Fibroblast of the aortic adventitia (primary cell): ENCODE measurements at regions not wholly inside any gene's neighbourhood (a gene's known extent, or its start where the extent isn't known, plus 50 kb on each side); places are given as distances from the start of the nearest gene placed in this dataset.
"Not testable (repeated sequence)": the region's sequence is repeated elsewhere in the genome, so short reads cannot be mapped to it uniquely, and the experiment has no call there.

Experiments used
- DNase-seq: peaks from one replicate; pipeline ENCODE4 v3.0.0-alpha.2; 2010; ENCODE audit warnings: low read depth
- H3K4me3 ChIP-seq: 2 replicates; pipeline ENCODE4 v1.5.1; 2011; ENCODE audit warnings: low read depth, mild to moderate bottlenecking, control low read depth, low read length, moderate library complexity
- CTCF ChIP-seq: IDR thresholded peaks from 2 replicates; pipeline ENCODE4 v1.5.1; 2011; ENCODE audit warnings: mild to moderate bottlenecking, low read length, control low read depth, inconsistent platforms; ENCODE audit not compliant: insufficient read depth

- H3K4me3 ChIP-seq, result no peak overlapping the region
- TF ChIP-seq CTCF, result no peak
- DNase-seq, result no peak
Measured at GRCh38 chr3:177401375-177401774, 204.1 kb upstream of the TBL1XR1 start.

DNA sequence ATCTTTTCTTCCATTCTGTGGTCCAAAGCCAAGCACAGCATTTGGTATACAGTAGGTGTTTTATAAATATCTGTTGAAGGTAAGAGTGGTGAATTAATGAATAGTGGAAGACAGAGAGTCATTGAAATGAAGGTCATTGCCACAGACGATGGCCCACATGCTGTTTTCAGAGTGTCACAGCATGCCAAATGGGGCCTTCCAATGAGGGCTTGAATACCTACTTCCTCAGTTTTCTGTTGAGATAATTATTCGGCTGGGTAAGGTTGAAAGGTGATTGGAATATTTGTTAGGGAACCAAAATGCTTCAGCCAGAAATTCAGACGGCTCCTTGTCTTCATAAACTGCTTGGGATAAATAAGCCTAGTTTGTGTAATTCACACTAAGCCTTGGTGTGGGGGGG is 205.3 kb upstream of the TBL1XR1 start:
- no peak overlapping the region for H3K4me3 ChIP-seq
- no peak for TF ChIP-seq CTCF
- no peak for DNase-seq

- no peak overlapping the region for H3K4me3 ChIP-seq
- no peak for DNase-seq
- no peak for TF ChIP-seq CTCF
Measured at GRCh38 chr3:177405191-177405672, 207.9 kb upstream of the TBL1XR1 start.

GRCh38 chr3:177410730-177411129 is 213.4 kb upstream of the TBL1XR1 start:
- no peak for TF ChIP-seq CTCF
- DNase-seq, result no peak
- no peak overlapping the region for H3K4me3 ChIP-seq

DNA sequence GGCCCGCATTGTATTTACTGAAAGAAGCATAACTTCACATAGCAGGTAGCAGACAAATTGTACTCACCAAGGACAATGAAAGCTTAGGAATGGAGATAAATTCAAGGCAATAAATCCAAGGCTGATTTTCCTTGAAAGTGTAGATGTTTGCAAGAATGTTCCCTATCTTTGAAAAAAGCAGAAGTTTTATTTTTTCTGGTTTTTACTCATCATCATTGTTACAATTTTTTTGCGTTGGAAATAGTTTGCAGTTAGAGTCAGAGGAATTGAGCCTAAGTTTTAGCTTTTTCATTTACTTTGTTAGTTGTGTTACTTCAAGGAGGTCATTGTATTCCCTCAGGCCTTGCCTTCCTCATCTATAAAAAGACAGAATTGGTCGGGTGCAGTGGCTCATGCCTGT is 213.9 kb upstream of the TBL1XR1 start:
- TF ChIP-seq CTCF, result no peak
- no peak overlapping the region for H3K4me3 ChIP-seq
- DNase-seq, result no peak

- not testable (repeated sequence) for H3K4me3 ChIP-seq, DNase-seq
Measured at GRCh38 chr3:177412677-177413170, 215.4 kb upstream of the TBL1XR1 start.

- DNase-seq, result no peak
- no peak for TF ChIP-seq CTCF
- H3K4me3 ChIP-seq, result no peak overlapping the region
Measured at GRCh38 chr3:177414093-177414492, 216.8 kb upstream of the TBL1XR1 start.
